Mammary epithelial cell (primary cell): ENCODE measurements at regions not wholly inside any gene's neighbourhood (a gene's known extent, or its start where the extent isn't known, plus 50 kb on each side); places are given as distances from the start of the nearest gene placed in this dataset.

Experiments used
- CTCF ChIP-seq, 2 donors: IDR thresholded peaks in 1 of 2; conservative IDR thresholded peaks in 1 of 2; 2 replicates each; pipeline ENCODE4 v1.5.1; 2011 to 2012; ENCODE audit warnings: inconsistent platforms in 2 of 2, low read length in 2 of 2, mild to moderate bottlenecking in 2 of 2, control low read depth in 1 of 2, low read depth in 1 of 2; ENCODE audit not compliant: insufficient read depth in 1 of 2; ENCODE audit errors: extremely low read depth in 1 of 2
- EZH2 ChIP-seq: IDR thresholded peaks from 2 replicates; pipeline ENCODE4 v1.6.1; 2012; ENCODE audit warnings: low read length, inconsistent platforms, borderline replicate concordance

- TF ChIP-seq CTCF (conservative IDR thresholded peaks at IDR 0.05 in 1 of 2, IDR thresholded peaks at IDR 0.05 in 1 of 2; ENCODE audit: extremely low read depth in 1 of 2, insufficient read depth in 1 of 2, low read depth in 1 of 2, low read length in 2 of 2) = no peak
- TF ChIP-seq EZH2 = no peak
These were observed 68.2 kb upstream of the NRG3 start for GRCh38 chr10:81806842-81807241.
